HG02885 (cell line): ENCODE measurements at regions not wholly inside any gene's neighbourhood (a gene's known extent, or its start where the extent isn't known, plus 50 kb on each side); places are given as distances from the start of the nearest gene placed in this dataset.

Experiments
- ATAC-seq: cut with Tn5 transposase; IDR thresholded peaks from one replicate; pipeline ENCODE4 v1.9.1; 2021; ENCODE audit warnings: mild to moderate bottlenecking; ENCODE audit not compliant: unreplicated experiment, poor library complexity

- ATAC-seq = no peak
Measured at GRCh38 chr12:104863296-104863948, 94.7 kb downstream of the SLC41A2 start.

- ATAC-seq = no peak
Measured at GRCh38 chr12:104858611-104859543, 99.2 kb downstream of the SLC41A2 start.

- no peak for ATAC-seq
Measured at GRCh38 chr12:104856531-104856930, 101.6 kb downstream of the SLC41A2 start.

- ATAC-seq = no peak
Measured at GRCh38 chr12:104855599-104855998, 102.5 kb downstream of the SLC41A2 start.

- no peak for ATAC-seq
Measured at GRCh38 chr12:104852896-104853295, 105.2 kb downstream of the SLC41A2 start.

GRCh38 chr12:104852102-104852501 is 106.0 kb downstream of the SLC41A2 start:
- no peak for ATAC-seq

- ATAC-seq = no peak
Measured at GRCh38 chr12:104850781-104851180, 107.3 kb downstream of the SLC41A2 start.

GRCh38 chr12:104846056-104846767 is 111.9 kb downstream of the SLC41A2 start:
- no peak for ATAC-seq

GRCh38 chr12:104844123-104844522 is 114.0 kb downstream of the SLC41A2 start:
- no peak for ATAC-seq

GRCh38 chr12:104840262-104840661 is 117.8 kb downstream of the SLC41A2 start:
- no peak for ATAC-seq

- ATAC-seq = no peak
Measured at GRCh38 chr12:104835317-104835716, 122.8 kb downstream of the SLC41A2 start.

GRCh38 chr12:104834607-104835006 is 123.5 kb downstream of the SLC41A2 start:
- no peak for ATAC-seq

- ATAC-seq = no peak
Measured at GRCh38 chr12:104833756-104834155, 124.3 kb downstream of the SLC41A2 start.

GRCh38 chr12:104828015-104828414 is 130.1 kb downstream of the SLC41A2 start:
- no peak for ATAC-seq

GRCh38 chr12:104827587-104827986 is 130.5 kb downstream of the SLC41A2 start:
- ATAC-seq = no peak

GRCh38 chr12:104825408-104825807 is 132.7 kb downstream of the SLC41A2 start:
- ATAC-seq = no peak

- no peak for ATAC-seq
Measured at GRCh38 chr12:104823985-104824461, 134.1 kb downstream of the SLC41A2 start.

GRCh38 chr12:104822941-104823340 is 135.1 kb downstream of the SLC41A2 start:
- no peak for ATAC-seq

GRCh38 chr12:104816845-104817503 is 141.1 kb downstream of the SLC41A2 start:
- no peak for ATAC-seq

GRCh38 chr12:104815935-104816334 is 142.2 kb downstream of the SLC41A2 start:
- no peak for ATAC-seq
